ENCODE measurements at regions not wholly inside any gene's neighbourhood (a gene's known extent, or its start where the extent isn't known, plus 50 kb on each side); places are given as distances from the start of the nearest gene placed in this dataset.
"Not testable (repeated sequence)": the region's sequence is repeated elsewhere in the genome, so short reads cannot be mapped to it uniquely, and the experiment has no call there.

GRCh38 chr5:100232736-100233135 lies 302.4 kb upstream of the FAM174A start:
- DNase-seq (ENCODE audit: low read depth in 3 of 3) = no peak

- DNase-seq (ENCODE audit: low read depth in 3 of 3) = no peak
Measured at GRCh38 chr5:100188778-100189177, 346.4 kb upstream of the FAM174A start.

GRCh38 chr5:100188339-100188738 lies 346.8 kb upstream of the FAM174A start:
- DNase-seq (ENCODE audit: low read depth in 3 of 3) = no peak

- no peak for DNase-seq (ENCODE audit: low read depth in 3 of 3)
Measured at GRCh38 chr5:100186181-100186580, 349.0 kb upstream of the FAM174A start.

GRCh38 chr5:100182402-100182801 lies 352.8 kb upstream of the FAM174A start:
- DNase-seq (ENCODE audit: low read depth in 3 of 3) = no peak

GRCh38 chr5:100175346-100175745 lies 359.8 kb upstream of the FAM174A start:
- DNase-seq (ENCODE audit: low read depth in 3 of 3) = no peak

- DNase-seq (ENCODE audit: low read depth in 3 of 3) = no peak
Measured at GRCh38 chr5:100165309-100165708, 369.9 kb upstream of the FAM174A start.

- no peak for DNase-seq (ENCODE audit: low read depth in 3 of 3)
Measured at GRCh38 chr5:100161868-100162267, 373.3 kb upstream of the FAM174A start.

GRCh38 chr5:100157066-100157465 lies 378.1 kb upstream of the FAM174A start:
- no peak for DNase-seq (ENCODE audit: low read depth in 3 of 3)

GRCh38 chr5:100148239-100148638 lies 386.9 kb upstream of the FAM174A start:
- no peak for DNase-seq (ENCODE audit: low read depth in 3 of 3)

GRCh38 chr5:100142607-100143006 lies 392.6 kb upstream of the FAM174A start:
- no peak for DNase-seq (ENCODE audit: low read depth in 3 of 3)

GRCh38 chr5:100131161-100131560 lies 404.0 kb upstream of the FAM174A start:
- DNase-seq (ENCODE audit: low read depth in 3 of 3) = no peak

GRCh38 chr5:100130307-100130706 lies 404.9 kb upstream of the FAM174A start:
- DNase-seq (ENCODE audit: low read depth in 3 of 3) = no peak

- no peak for DNase-seq (ENCODE audit: low read depth in 3 of 3)
Measured at GRCh38 chr5:100119903-100120302, 415.3 kb upstream of the FAM174A start.

- DNase-seq (ENCODE audit: low read depth in 3 of 3) = no peak
Measured at GRCh38 chr5:100110497-100110896, 424.7 kb upstream of the FAM174A start.

GRCh38 chr5:100108883-100109282 lies 426.3 kb upstream of the FAM174A start:
- DNase-seq (ENCODE audit: low read depth in 3 of 3) = no peak

- DNase-seq (ENCODE audit: low read depth in 3 of 3) = not testable (repeated sequence)
Measured at GRCh38 chr5:100103592-100104119, 431.5 kb upstream of the FAM174A start.

- not testable (repeated sequence) for DNase-seq (ENCODE audit: low read depth in 3 of 3)
Measured at GRCh38 chr5:100101466-100101865, 433.7 kb upstream of the FAM174A start.

GRCh38 chr5:100096328-100096727 lies 438.8 kb upstream of the FAM174A start:
- DNase-seq (ENCODE audit: low read depth in 3 of 3) = not testable (repeated sequence)

GRCh38 chr5:100080703-100081102 lies 454.5 kb upstream of the FAM174A start:
- not testable (repeated sequence) for DNase-seq (ENCODE audit: low read depth in 3 of 3)

GRCh38 chr5:100079163-100079562 lies 456.0 kb upstream of the FAM174A start:
- DNase-seq (ENCODE audit: low read depth in 3 of 3) = not testable (repeated sequence)

GRCh38 chr5:100066020-100066419 lies 469.2 kb upstream of the FAM174A start:
- DNase-seq (ENCODE audit: low read depth in 3 of 3) = not testable (repeated sequence)

GRCh38 chr5:100043475-100043874 lies 491.7 kb upstream of the FAM174A start:
- DNase-seq (ENCODE audit: low read depth in 3 of 3) = no peak

- no peak for DNase-seq (ENCODE audit: low read depth in 3 of 3)
Measured at GRCh38 chr5:100026606-100027005, 508.6 kb upstream of the FAM174A start.

All from stimulated activated CD4-positive, alpha-beta T cell treated with anti-CD3 and anti-CD28 coated beads, TNF-alpha, amount 100 ng/mL, for 4 hours (primary cell).